Urothelium cell line (cell line): ENCODE measurements at regions not wholly inside any gene's neighbourhood (a gene's known extent, or its start where the extent isn't known, plus 50 kb on each side); places are given as distances from the start of the nearest gene placed in this dataset.

ENCODE experiments used
- DNase-seq: peaks from one replicate; pipeline ENCODE4 v3.0.0; 2011; ENCODE audit warnings: low spot score, mixed read lengths
- FAIRE-seq: peaks from 2 replicates; lab custom pipeline; 2011; peaks lifted over from hg19 to GRCh38; lab: Jason Lieb, UNC

- no peak for DNase-seq
- no peak for FAIRE-seq
Measured at GRCh38 chr11:19525714-19526113, 186.9 kb upstream of the NAV2 start.

GRCh38 chr11:19525276-19525675 lies 187.4 kb upstream of the NAV2 start:
- no peak for DNase-seq
- no peak for FAIRE-seq

- no peak for FAIRE-seq
- DNase-seq: no peak
Measured at GRCh38 chr11:19524171-19524671, 188.4 kb upstream of the NAV2 start.

GRCh38 chr11:19520681-19521080 lies 192.0 kb upstream of the NAV2 start:
- FAIRE-seq: no peak
- no peak for DNase-seq

- FAIRE-seq: no peak
- DNase-seq: no peak
Measured at GRCh38 chr11:19519912-19520641, 192.6 kb upstream of the NAV2 start.

GRCh38 chr11:19519353-19519752 lies 193.3 kb upstream of the NAV2 start:
- no peak for FAIRE-seq
- DNase-seq: no peak

GRCh38 chr11:19513253-19513652 lies 199.4 kb upstream of the NAV2 start:
- DNase-seq (no peak), FAIRE-seq (no peak)

GRCh38 chr11:19512618-19513017 lies 200.0 kb upstream of the NAV2 start:
- no peak for FAIRE-seq

GRCh38 chr11:19511413-19512183 lies 201.0 kb upstream of the NAV2 start:
- FAIRE-seq (no peak), DNase-seq (no peak)

More at GRCh38 chr11:19512618-19513017, 200.0 kb upstream of the NAV2 start:
- no peak for DNase-seq

GRCh38 chr11:19511066-19511412 lies 201.6 kb upstream of the NAV2 start:
- DNase-seq (no peak), FAIRE-seq (no peak)

GRCh38 chr11:19510468-19510867 lies 202.2 kb upstream of the NAV2 start:
- DNase-seq: no peak
- FAIRE-seq: no peak

GRCh38 chr11:19509215-19509614 lies 203.4 kb upstream of the NAV2 start:
- no peak for DNase-seq
- no peak for FAIRE-seq

- FAIRE-seq (no peak), DNase-seq (no peak)
Measured at GRCh38 chr11:19508165-19508564, 204.5 kb upstream of the NAV2 start.

GRCh38 chr11:19506816-19507486 lies 205.7 kb upstream of the NAV2 start:
- FAIRE-seq (no peak), DNase-seq (no peak)

- DNase-seq (no peak), FAIRE-seq (no peak)
Measured at GRCh38 chr11:19502691-19503253, 209.9 kb upstream of the NAV2 start.

- no peak for FAIRE-seq
- DNase-seq: no peak
Measured at GRCh38 chr11:19501631-19502030, 211.0 kb upstream of the NAV2 start.

- DNase-seq (no peak), FAIRE-seq (no peak)
Measured at GRCh38 chr11:19499999-19500398, 212.6 kb upstream of the NAV2 start.

GRCh38 chr11:19499026-19499669 lies 213.5 kb upstream of the NAV2 start:
- FAIRE-seq (no peak), DNase-seq (no peak)

- DNase-seq: no peak
- no peak for FAIRE-seq
Measured at GRCh38 chr11:19493446-19494213, 219.0 kb upstream of the NAV2 start.
